ENCODE measurements at regions not wholly inside any gene's neighbourhood (a gene's known extent, or its start where the extent isn't known, plus 50 kb on each side); places are given as distances from the start of the nearest gene placed in this dataset.

DNA sequence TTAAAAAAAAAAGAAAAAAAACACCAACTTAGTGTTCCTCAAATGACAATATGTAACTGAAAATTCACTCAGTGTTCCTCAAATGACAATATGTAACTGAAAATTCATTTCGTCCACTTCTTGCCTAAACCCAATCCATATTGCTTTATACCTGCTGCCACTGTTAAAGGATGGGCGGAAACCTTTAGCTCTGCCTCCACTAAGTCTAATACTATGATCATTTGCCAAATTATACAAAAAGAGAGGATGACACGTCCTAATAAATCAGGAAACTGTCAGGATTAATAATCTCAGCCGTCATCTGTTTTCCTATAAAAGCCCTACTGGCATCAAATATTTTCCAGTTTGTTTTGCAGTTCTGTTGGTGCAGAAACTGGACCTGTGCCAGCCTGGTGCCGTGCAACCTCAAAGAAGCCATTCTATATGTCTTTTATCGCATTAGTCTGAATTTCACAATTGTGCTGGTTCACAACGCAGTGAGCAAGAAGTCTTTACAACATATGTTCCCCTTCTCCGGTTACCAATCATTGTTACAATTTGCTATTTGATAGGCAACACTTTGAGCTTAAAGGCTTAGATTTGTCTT is 160.4 kb upstream of the KCNH8 start:
- 60% methylated on average over 8 of the region's 8 CpGs for WGBS
- Histone ChIP-seq H3K9ac (ENCODE audit: low read depth in 1 of 2, low read length in 2 of 2) (no peak overlapping the region), H3K4me1 (ENCODE audit: control insufficient read depth in 4 of 4, insufficient read depth in 4 of 4, low read length in 3 of 4) (no peaks in the 10 kb centered on the region), H3K36me3 (ENCODE audit: control insufficient read depth in 4 of 4, insufficient read depth in 3 of 4, low read depth in 1 of 4, low read length in 3 of 4) (no peaks in the 10 kb centered on the region), H3K4me3 (ENCODE audit: low read depth in 1 of 3, low read length in 3 of 3) (no peak overlapping the region), H3K9me3 (ENCODE audit: control insufficient read depth in 4 of 4, low read length in 3 of 4) (no peaks in the 10 kb centered on the region), H3K27me3 (ENCODE audit: control insufficient read depth in 4 of 4, insufficient read depth in 4 of 4, low read length in 3 of 4) (peaks cover 0 to 3% (median under 1%) of the 10 kb centered on the region in 4 donors), H3K27ac (ENCODE audit: low read depth in 1 of 2, low read length in 2 of 2) (no peak overlapping the region)
- TF ChIP-seq, protein P1, sequence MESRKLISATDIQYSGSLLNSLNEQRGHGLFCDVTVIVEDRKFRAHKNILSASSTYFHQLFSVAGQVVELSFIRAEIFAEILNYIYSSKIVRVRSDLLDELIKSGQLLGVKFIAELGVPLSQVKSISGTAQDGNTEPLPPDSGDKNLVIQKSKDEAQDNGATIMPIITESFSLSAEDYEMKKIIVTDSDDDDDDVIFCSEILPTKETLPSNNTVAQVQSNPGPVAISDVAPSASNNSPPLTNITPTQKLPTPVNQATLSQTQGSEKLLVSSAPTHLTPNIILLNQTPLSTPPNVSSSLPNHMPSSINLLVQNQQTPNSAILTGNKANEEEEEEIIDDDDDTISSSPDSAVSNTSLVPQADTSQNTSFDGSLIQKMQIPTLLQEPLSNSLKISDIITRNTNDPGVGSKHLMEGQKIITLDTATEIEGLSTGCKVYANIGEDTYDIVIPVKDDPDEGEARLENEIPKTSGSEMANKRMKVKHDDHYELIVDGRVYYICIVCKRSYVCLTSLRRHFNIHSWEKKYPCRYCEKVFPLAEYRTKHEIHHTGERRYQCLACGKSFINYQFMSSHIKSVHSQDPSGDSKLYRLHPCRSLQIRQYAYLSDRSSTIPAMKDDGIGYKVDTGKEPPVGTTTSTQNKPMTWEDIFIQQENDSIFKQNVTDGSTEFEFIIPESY (IDR thresholded peaks at IDR 0.05) = no peak
- TF ChIP-seq, protein P2, sequence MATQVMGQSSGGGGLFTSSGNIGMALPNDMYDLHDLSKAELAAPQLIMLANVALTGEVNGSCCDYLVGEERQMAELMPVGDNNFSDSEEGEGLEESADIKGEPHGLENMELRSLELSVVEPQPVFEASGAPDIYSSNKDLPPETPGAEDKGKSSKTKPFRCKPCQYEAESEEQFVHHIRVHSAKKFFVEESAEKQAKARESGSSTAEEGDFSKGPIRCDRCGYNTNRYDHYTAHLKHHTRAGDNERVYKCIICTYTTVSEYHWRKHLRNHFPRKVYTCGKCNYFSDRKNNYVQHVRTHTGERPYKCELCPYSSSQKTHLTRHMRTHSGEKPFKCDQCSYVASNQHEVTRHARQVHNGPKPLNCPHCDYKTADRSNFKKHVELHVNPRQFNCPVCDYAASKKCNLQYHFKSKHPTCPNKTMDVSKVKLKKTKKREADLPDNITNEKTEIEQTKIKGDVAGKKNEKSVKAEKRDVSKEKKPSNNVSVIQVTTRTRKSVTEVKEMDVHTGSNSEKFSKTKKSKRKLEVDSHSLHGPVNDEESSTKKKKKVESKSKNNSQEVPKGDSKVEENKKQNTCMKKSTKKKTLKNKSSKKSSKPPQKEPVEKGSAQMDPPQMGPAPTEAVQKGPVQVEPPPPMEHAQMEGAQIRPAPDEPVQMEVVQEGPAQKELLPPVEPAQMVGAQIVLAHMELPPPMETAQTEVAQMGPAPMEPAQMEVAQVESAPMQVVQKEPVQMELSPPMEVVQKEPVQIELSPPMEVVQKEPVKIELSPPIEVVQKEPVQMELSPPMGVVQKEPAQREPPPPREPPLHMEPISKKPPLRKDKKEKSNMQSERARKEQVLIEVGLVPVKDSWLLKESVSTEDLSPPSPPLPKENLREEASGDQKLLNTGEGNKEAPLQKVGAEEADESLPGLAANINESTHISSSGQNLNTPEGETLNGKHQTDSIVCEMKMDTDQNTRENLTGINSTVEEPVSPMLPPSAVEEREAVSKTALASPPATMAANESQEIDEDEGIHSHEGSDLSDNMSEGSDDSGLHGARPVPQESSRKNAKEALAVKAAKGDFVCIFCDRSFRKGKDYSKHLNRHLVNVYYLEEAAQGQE (IDR thresholded peaks at IDR 0.05) = no peak
- TF ChIP-seq RXRA (IDR thresholded peaks at IDR 0.05) (no peak), HNF4A (conservative IDR thresholded peaks at IDR 0.05) (no peak), NR2F2 (IDR thresholded peaks at IDR 0.05) (no peak), EGR1 (IDR thresholded peaks at IDR 0.05; ENCODE audit: low read depth in 2 of 2) (no peak), RAD21 (IDR thresholded peaks at IDR 0.05) (no peak), FOXA2 (IDR thresholded peaks at IDR 0.05) (no peak), FOXA1 (IDR thresholded peaks at IDR 0.05) (no peak), SP1 (IDR thresholded peaks at IDR 0.05) (no peak), JUND (IDR thresholded peaks at IDR 0.05) (no peak), TAF1 (conservative IDR thresholded peaks at IDR 0.05) (no peak)
- TF ChIP-seq, protein P3, sequence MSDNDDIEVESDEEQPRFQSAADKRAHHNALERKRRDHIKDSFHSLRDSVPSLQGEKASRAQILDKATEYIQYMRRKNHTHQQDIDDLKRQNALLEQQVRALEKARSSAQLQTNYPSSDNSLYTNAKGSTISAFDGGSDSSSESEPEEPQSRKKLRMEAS (IDR thresholded peaks at IDR 0.05) = no peak
- TF ChIP-seq, protein P4, sequence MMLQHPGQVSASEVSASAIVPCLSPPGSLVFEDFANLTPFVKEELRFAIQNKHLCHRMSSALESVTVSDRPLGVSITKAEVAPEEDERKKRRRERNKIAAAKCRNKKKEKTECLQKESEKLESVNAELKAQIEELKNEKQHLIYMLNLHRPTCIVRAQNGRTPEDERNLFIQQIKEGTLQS (IDR thresholded peaks at IDR 0.05) = no peak
- TF ChIP-seq, protein P5, sequence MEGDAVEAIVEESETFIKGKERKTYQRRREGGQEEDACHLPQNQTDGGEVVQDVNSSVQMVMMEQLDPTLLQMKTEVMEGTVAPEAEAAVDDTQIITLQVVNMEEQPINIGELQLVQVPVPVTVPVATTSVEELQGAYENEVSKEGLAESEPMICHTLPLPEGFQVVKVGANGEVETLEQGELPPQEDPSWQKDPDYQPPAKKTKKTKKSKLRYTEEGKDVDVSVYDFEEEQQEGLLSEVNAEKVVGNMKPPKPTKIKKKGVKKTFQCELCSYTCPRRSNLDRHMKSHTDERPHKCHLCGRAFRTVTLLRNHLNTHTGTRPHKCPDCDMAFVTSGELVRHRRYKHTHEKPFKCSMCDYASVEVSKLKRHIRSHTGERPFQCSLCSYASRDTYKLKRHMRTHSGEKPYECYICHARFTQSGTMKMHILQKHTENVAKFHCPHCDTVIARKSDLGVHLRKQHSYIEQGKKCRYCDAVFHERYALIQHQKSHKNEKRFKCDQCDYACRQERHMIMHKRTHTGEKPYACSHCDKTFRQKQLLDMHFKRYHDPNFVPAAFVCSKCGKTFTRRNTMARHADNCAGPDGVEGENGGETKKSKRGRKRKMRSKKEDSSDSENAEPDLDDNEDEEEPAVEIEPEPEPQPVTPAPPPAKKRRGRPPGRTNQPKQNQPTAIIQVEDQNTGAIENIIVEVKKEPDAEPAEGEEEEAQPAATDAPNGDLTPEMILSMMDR (IDR thresholded peaks at IDR 0.05; ENCODE audit: low read depth, low read length, missing input control) = no peak
- no peak for DNase-seq (ENCODE audit: low spot score)

DNA sequence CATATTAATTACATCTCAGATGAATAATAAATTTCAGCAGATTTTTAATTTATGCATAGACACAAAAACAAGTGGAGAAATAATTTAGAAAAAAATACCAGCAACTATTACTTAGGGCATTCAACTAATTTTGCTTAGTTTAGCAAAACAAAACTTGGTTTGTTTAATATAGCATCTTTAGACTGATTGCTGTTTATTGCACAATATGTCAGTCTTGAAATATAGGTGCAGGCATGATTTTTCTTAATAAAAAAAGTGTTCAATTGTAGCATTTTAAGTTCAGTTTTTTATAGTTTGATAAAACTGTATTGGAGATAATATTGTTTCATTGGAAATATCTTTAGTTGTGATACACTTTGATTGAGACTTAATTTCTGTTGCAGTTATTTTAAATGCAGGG is 161.2 kb upstream of the KCNH8 start:
- Histone ChIP-seq H3K4me3 (ENCODE audit: low read depth in 1 of 3, low read length in 3 of 3) (no peak overlapping the region), H3K4me1 (ENCODE audit: control insufficient read depth in 4 of 4, insufficient read depth in 4 of 4, low read length in 3 of 4) (no peaks in the 10 kb centered on the region), H3K9ac (ENCODE audit: low read depth in 1 of 2, low read length in 2 of 2) (no peak overlapping the region), H3K9me3 (ENCODE audit: control insufficient read depth in 4 of 4, low read length in 3 of 4) (no peaks in the 10 kb centered on the region), H3K36me3 (ENCODE audit: control insufficient read depth in 4 of 4, insufficient read depth in 3 of 4, low read depth in 1 of 4, low read length in 3 of 4) (no peaks in the 10 kb centered on the region), H3K27me3 (ENCODE audit: control insufficient read depth in 4 of 4, insufficient read depth in 4 of 4, low read length in 3 of 4) (peaks cover 0 to 3% (median under 1%) of the 10 kb centered on the region in 4 donors), H3K27ac (ENCODE audit: low read depth in 1 of 2, low read length in 2 of 2) (no peak overlapping the region)
- DNase-seq (ENCODE audit: low spot score) = no peak
- TF ChIP-seq, protein P4 (IDR thresholded peaks at IDR 0.05) = no peak

Data from liver (tissue), 8 donors.